DOHH2 (cell line): ENCODE measurements at regions not wholly inside any gene's neighbourhood (a gene's known extent, or its start where the extent isn't known, plus 50 kb on each side); places are given as distances from the start of the nearest gene placed in this dataset.

Experiments used
- H3F3A ChIP-seq: fragments of 200-600 bp; sonication (generic), shearing (Covaris generic); 2 replicates; pipeline ENCODE4 v1.6.0; 2016; ENCODE audit warnings: antibody characterized with exemption, mild to moderate bottlenecking; ENCODE audit not compliant: control insufficient read depth, insufficient read depth
- H3K27ac ChIP-seq: fragments of 200-600 bp; sonication (generic); 2 replicates; pipeline ENCODE4 v1.5.1; 2014; ENCODE audit warnings: low read depth, mild to moderate bottlenecking, low read length, moderate library complexity
- H3K27me3 ChIP-seq: fragments of 200-600 bp; sonication (generic); 2 replicates; pipeline ENCODE4 v1.6.1; 2014; ENCODE audit warnings: mild to moderate bottlenecking, low read length, mixed read lengths; ENCODE audit not compliant: control insufficient read depth
- H3K36me3 ChIP-seq: fragments of 200-600 bp; sonication (generic); 2 replicates; pipeline ENCODE4 v1.6.1; 2014; ENCODE audit warnings: mild to moderate bottlenecking, low read length, moderate library complexity, mixed read lengths; ENCODE audit not compliant: control insufficient read depth
- H3K4me1 ChIP-seq: fragments of 200-600 bp; sonication (generic); 2 replicates; pipeline ENCODE4 v1.6.1; 2014; ENCODE audit warnings: mild to moderate bottlenecking, low read length, mixed read lengths; ENCODE audit not compliant: control insufficient read depth
- H3K4me2 ChIP-seq: fragments of 200-600 bp; sonication (generic); 2 replicates; pipeline ENCODE4 v1.6.0; 2014; ENCODE audit warnings: mild to moderate bottlenecking, low read length, moderate library complexity
- H3K4me3 ChIP-seq: fragments of 200-600 bp; sonication (generic); 2 replicates; pipeline ENCODE4 v1.5.1; 2014; ENCODE audit warnings: mild to moderate bottlenecking, low read length, mixed read lengths
- H3K79me2 ChIP-seq: fragments of 200-600 bp; sonication (generic); 2 replicates; pipeline ENCODE4 v1.6.1; 2014; ENCODE audit warnings: mild to moderate bottlenecking, low read length, mixed read lengths; ENCODE audit not compliant: control insufficient read depth
- H3K9me2 ChIP-seq: fragments of 200-600 bp; sonication (generic); replicated peaks from 2 replicates; pipeline ENCODE4 v1.6.1; 2014; ENCODE audit warnings: mild to moderate bottlenecking, low read length, mixed read lengths; ENCODE audit not compliant: control insufficient read depth
- H3K9me3 ChIP-seq: fragments of 200-600 bp; sonication (generic); 2 replicates; pipeline ENCODE4 v1.6.1; 2014; ENCODE audit warnings: antibody characterized with exemption, low read length, mixed read lengths; ENCODE audit not compliant: control insufficient read depth, insufficient read depth
- H4K20me1 ChIP-seq: fragments of 200-600 bp; sonication (generic); 2 replicates; pipeline ENCODE4 v1.6.0; 2014; ENCODE audit warnings: low read depth, mild to moderate bottlenecking, antibody characterized with exemption, low read length, moderate library complexity; ENCODE audit not compliant: control insufficient read depth, insufficient read depth
- EZH2phosphoT487 ChIP-seq: fragments of 200-600 bp; sonication (generic); IDR thresholded peaks from 2 replicates; pipeline ENCODE4 v1.6.1; 2017; ENCODE audit warnings: borderline replicate concordance, mild to moderate bottlenecking, antibody characterized with exemption, low read length, moderate library complexity, mixed read lengths
- TF ChIP-seq, protein P1 (sequence below): fragments of 200-600 bp; sonication (generic); IDR thresholded peaks from one replicate; pipeline ENCODE4 v1.5.1; 2014; ENCODE audit warnings: antibody characterized with exemption, mild to moderate bottlenecking, low read depth, low read length; ENCODE audit not compliant: poor library complexity, severe bottlenecking

DNA sequence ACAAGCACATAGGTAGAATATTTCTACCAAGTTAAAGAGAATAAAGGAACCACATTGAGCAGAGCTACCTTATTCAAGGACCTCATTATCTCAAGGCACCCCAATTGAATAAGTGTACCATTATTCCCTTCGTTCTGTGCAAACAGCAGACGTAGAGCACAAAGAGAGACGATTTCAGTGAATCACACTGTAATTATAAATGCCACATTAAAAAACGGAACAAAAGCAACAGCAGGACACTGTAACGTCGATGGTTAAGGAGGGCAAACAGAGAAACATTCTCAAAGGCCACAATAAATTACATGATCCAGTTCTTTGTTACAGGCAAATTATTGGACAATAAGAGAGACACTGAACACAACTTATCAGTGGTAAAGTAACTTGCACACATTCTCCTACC lies 644.1 kb upstream of the TENM3 start:
- no peaks in the 10 kb centered on the region for H3K4me1 ChIP-seq
- H3K4me2 ChIP-seq: no peak overlapping the region
- no peaks in the 10 kb centered on the region for H3K9me3 ChIP-seq
- no peak overlapping the region for H3K27ac ChIP-seq
- H4K20me1 ChIP-seq: no peaks in the 10 kb centered on the region
- no peak for TF ChIP-seq EZH2phosphoT487
- TF ChIP-seq, protein P1, sequence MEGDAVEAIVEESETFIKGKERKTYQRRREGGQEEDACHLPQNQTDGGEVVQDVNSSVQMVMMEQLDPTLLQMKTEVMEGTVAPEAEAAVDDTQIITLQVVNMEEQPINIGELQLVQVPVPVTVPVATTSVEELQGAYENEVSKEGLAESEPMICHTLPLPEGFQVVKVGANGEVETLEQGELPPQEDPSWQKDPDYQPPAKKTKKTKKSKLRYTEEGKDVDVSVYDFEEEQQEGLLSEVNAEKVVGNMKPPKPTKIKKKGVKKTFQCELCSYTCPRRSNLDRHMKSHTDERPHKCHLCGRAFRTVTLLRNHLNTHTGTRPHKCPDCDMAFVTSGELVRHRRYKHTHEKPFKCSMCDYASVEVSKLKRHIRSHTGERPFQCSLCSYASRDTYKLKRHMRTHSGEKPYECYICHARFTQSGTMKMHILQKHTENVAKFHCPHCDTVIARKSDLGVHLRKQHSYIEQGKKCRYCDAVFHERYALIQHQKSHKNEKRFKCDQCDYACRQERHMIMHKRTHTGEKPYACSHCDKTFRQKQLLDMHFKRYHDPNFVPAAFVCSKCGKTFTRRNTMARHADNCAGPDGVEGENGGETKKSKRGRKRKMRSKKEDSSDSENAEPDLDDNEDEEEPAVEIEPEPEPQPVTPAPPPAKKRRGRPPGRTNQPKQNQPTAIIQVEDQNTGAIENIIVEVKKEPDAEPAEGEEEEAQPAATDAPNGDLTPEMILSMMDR: no peak
- H3K79me2 ChIP-seq: no peaks in the 10 kb centered on the region
- H3K9me2 ChIP-seq: no peaks in the 10 kb centered on the region
- H3F3A ChIP-seq: no peaks in the 10 kb centered on the region
- H3K27me3 ChIP-seq: no peaks in the 10 kb centered on the region
- H3K4me3 ChIP-seq: no peak overlapping the region
- no peaks in the 10 kb centered on the region for H3K36me3 ChIP-seq

DNA sequence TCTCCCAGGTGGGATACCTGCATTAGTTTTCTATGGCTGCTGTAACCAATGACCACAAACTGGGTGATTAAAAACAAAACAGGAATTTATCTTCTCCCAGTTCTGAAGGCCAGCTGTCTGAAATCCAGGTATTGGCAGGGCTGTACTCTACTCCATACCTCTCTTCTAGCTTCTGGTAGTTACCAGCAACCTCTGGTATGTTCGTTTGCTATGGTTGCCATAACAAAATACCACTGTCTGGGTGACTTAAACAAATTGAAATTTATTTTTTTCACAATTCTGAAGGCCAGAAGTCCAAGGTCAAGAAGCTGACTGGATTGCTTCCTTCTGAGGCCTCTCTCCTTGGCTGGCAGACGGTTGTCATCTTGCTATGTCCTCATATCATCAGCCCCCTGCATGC lies 642.1 kb upstream of the TENM3 start:
- no peak overlapping the region for H3K4me2 ChIP-seq
- H3K4me1 ChIP-seq: no peaks in the 10 kb centered on the region
- no peak overlapping the region for H3K4me3 ChIP-seq
- H3K36me3 ChIP-seq: no peaks in the 10 kb centered on the region
- H3K79me2 ChIP-seq: no peaks in the 10 kb centered on the region
- no peaks in the 10 kb centered on the region for H4K20me1 ChIP-seq
- H3K9me3 ChIP-seq: no peaks in the 10 kb centered on the region
- no peak overlapping the region for H3K27ac ChIP-seq
- no peaks in the 10 kb centered on the region for H3K9me2 ChIP-seq
- H3K27me3 ChIP-seq: no peaks in the 10 kb centered on the region
- H3F3A ChIP-seq: no peaks in the 10 kb centered on the region
- TF ChIP-seq, protein P1: no peak
- TF ChIP-seq EZH2phosphoT487: no peak

DNA sequence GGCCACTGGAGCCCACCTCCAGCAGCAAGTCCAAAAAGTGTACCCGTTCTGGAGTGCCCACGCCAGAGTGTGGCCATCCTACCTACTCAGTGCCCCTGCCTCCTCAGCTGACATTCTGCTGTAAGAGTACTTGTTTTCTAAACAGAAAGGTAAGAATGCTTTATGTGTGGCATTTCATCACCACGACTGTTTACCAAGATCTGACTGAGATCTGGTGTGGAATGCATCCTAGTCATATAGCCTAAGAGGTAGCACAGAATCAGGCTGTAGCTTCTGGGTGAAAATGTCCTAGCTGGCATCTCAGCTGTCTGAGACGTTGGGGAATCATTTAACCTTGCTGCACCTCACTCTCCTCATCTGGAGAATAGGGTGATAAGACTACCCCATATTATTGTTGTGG lies 638.7 kb upstream of the TENM3 start:
- no peaks in the 10 kb centered on the region for H3K79me2 ChIP-seq
- H3K4me3 ChIP-seq: no peak overlapping the region
- no peaks in the 10 kb centered on the region for H3K9me2 ChIP-seq
- no peaks in the 10 kb centered on the region for H4K20me1 ChIP-seq
- no peaks in the 10 kb centered on the region for H3K36me3 ChIP-seq
- no peak overlapping the region for H3K4me2 ChIP-seq
- no peaks in the 10 kb centered on the region for H3K27me3 ChIP-seq
- no peak for TF ChIP-seq EZH2phosphoT487
- TF ChIP-seq, protein P1: no peak
- no peaks in the 10 kb centered on the region for H3K4me1 ChIP-seq
- H3K27ac ChIP-seq: no peak overlapping the region
- H3F3A ChIP-seq: no peaks in the 10 kb centered on the region
- no peaks in the 10 kb centered on the region for H3K9me3 ChIP-seq

DNA sequence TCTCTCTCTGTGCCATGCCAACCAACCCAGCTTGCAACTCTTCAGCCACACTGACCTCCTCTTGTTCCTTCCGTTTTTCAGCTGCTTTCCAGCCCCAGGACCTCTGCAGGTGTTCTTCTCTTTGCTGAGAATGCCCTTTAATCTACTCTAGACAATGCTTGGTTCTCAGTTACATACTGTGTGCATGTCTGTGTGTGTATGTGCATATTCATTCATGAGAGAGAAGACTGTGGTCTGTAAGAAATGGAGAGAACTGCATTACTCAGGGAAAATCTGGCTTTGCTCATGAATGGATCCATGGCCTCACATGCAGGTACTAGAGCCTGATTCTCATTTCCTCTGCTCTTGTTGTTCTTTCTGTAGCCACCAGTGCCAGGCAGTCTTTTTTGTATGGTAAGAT lies 636.9 kb upstream of the TENM3 start:
- Histone ChIP-seq H3K79me2 (no peaks in the 10 kb centered on the region), H3K4me2 (no peak overlapping the region), H3K9me2 (no peaks in the 10 kb centered on the region), H3K27me3 (no peaks in the 10 kb centered on the region), H3K4me1 (no peaks in the 10 kb centered on the region), H3K9me3 (no peaks in the 10 kb centered on the region), H3K4me3 (no peak overlapping the region), H4K20me1 (no peaks in the 10 kb centered on the region), H3K36me3 (no peaks in the 10 kb centered on the region), H3K27ac (no peak overlapping the region), H3F3A (no peaks in the 10 kb centered on the region)
- TF ChIP-seq EZH2phosphoT487: no peak
- TF ChIP-seq, protein P1: no peak
